GM21360 (cell line): ENCODE measurements at regions not wholly inside any gene's neighbourhood (a gene's known extent, or its start where the extent isn't known, plus 50 kb on each side); places are given as distances from the start of the nearest gene placed in this dataset.
"Not testable (repeated sequence)": the region's sequence is repeated elsewhere in the genome, so short reads cannot be mapped to it uniquely, and the experiment has no call there.

Experiments used
- ATAC-seq: cut with Tn5 transposase; IDR thresholded peaks from one replicate; pipeline ENCODE4 v1.9.1; 2021; ENCODE audit warnings: mild to moderate bottlenecking, moderate library complexity; ENCODE audit not compliant: unreplicated experiment

DNA sequence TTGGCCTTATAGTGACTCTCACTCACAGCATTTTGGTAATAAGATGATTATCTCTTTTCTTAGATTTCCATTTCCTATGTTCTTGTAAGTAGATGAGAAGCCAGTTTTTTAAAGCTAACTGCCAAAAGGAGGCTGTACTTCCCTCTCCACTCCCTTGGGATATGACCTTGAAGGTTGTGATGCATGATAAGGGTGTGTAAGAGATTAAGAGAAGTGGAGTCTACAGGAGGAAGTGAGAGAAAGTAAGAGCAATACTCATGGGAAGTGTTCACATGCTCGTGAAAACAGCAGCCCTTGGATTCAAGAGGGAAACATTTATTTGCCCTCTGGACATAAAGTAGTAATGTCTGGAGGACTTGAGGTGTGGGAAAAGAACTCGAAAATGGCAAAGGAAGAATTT lies 171.5 kb downstream of the EVA1A start:
- no peak for ATAC-seq

DNA sequence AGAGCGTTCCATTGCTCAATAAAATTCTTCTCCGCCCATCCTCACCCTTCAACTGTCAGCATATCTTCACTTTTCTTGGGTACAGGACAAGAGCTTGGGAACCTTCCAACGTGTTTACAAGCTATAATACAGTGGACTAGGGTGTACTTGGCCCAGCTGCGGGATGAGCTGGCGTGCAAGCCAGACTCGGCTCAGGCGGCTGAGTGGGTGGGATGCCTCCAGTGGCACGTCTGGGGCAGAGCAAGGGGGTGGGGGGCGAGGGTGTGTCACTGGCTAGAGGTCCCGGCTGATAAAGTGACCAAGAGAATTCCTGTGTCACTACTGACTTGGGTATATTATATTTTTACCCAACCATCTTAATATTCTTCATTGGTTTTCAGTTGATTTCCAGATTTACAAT lies 179.7 kb downstream of the EVA1A start:
- ATAC-seq = no peak

DNA sequence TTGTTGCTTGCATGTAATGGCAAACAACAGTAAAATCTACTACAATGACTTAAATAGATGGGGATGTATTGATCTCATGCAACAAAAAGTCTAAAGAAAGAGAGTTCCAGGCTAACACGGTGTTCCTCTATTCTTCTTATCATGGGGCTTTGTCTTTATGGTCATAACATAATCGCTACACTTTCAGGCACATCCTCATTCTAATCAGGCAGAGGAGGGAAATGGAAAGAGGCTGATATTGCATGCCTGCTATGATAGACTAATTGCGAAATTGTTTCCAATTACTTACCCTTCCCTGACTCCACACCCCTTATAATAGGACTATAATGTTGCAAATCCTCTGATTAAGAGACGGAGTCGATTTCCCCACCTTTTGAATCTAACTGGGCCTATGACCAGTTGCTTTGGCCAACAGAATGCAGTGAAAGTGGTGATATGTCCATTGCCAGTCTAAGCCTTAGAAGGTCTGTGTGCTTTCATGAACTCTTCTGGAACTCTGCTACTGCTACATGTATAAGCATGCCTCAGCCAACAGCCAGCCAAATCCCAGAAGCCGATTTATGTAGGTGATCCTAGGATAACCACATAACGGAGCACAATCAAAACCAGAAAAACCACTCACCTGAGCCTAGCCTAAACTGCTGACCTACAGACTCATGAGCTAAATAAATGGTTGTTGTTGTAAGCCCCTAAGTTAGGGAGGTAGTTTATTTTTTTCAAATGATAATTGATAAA lies 180.3 kb upstream of the TACR1 start:
- ATAC-seq = no peak

DNA sequence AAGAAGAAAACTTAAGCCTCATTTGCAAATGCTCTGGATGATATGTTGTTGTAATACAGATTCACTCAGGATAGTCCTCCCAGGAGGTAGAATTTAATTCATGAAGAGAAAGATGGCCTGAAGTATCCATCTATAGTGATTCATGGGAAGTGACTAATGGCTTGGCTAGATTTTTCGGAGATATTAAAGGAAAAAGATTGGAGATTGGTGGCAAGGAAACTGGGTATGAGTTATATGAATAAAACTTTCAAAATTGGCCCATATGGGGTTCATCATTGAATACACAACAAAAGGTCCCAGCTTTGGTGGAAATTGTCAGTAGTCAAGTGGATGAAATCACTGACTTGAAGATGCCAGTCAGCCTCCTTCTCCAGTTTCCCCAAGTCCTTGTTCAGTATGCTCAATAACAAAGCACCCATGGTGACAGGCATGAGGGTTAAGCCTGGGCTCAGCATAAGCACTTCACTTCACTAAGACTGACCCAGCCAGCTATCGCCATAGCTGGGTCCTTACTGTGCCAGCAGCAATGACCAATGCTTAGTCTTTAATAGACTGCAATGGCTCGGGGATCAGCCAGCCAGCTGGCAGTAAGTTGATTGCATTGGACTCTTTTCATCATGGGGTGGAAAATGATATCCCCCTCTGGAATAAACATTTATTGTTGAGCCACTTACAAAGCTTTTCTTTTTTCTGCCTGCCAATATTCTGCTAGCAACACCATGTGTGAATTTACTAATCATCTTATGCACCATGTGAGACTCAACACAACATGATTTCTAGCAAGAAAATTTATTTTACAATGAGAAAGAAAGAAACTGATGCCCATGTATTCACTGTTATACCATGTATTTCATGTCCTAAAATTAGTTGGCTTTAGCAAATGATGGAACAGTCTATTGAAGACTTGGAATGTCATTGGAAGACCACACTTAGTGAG lies 176.6 kb upstream of the TACR1 start:
- ATAC-seq = no peak

DNA sequence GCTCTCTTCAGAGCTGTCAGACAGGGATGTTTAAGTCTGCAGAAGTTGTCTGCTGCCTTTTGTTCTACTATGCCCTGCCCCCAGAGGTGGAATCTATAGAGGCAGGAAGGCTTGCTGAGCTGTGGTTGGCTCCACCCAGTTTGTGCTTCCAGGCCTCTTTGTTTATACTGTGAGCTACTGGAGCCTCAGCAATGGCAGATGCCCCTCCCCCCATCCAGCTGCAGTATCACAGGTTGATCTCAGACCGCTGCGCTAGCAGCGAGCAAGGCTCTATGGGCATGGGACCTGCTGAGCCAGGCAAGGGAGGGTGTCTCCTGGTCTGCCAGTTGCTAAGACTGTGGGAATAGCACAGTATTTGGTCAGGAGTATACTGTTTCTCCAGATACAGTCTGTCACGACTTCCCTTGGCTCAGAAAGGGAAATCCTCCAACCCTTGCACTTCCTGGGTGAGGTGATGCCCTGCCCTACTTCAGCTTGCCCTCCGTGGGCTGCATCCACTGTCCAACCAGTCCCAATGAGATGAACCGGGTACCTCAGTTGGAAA lies 175.2 kb upstream of the TACR1 start:
- ATAC-seq = not testable (repeated sequence)

DNA sequence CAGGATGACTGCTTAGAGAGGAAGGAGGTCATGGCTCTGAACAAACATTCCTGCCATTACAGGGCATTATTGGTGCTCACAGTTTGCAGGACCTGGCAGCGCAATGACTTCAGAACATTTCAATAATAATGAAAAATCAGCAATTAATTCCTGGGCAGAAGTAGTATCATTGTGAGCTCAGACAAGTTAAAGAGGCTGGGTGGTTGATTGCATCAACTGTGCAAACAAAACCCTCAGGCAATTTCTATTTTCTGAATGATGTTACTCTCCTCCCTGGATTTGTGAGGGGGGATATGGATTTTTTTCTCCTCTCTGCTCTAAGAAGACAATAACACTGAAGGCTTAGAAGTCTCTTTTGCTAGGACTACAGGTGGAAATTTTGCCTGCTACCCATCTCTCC lies 168.1 kb upstream of the TACR1 start:
- ATAC-seq = no peak

DNA sequence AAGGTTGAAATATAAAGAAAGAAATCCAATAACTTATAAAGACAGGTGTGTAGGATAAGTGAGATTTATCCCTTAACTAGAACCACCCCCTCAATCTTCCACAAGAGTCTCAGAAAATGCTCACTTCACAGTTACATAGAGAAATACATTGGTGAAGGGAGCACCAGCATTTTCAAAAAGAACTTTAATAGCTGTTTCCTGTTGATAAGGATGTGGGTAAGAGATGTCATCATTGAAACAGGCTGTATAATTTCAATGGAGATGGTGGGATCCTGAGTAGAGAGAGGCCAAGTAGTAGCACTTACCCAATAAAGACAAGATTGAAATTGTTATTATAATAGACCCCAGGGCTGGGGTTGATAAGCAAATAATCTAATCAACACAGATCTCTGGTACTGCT lies 162.2 kb upstream of the TACR1 start:
- no peak for ATAC-seq

DNA sequence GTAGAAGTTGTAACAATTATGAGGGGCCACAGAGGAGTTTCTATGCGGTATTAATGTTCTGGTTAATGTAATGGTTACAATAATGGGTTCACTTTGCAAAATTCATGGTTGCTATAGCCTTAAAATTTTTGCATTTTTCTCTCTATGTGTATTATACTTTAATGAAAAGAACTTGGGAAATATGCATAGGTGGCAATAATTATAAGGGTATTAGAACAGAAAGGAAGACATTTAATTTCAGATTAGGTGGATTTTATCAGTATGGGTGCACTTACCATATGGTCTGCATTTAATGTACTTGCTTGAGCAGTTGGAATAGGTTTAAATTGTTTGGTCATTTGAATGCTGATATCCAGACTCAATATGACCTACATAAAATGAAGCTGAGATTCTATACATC lies 161.6 kb upstream of the TACR1 start:
- no peak for ATAC-seq

DNA sequence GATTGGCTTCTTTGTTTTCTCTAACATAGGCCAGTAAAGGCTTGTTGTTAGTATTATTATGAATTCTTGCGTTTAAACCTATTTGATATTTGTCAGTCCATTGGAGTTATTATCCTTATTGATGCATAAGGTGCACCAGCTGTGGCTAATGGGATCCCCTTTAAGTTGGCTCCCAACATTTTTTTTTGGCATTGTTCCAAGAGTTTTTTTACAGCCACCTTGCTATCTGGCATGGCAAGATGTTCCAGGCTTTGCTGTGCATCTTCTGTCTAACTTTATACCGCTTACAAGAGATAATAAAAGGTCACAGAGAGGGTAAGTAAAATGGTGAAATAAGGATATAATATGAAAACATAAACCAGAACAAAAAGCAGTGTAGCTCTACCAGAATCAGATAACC lies 157.5 kb upstream of the TACR1 start:
- no peak for ATAC-seq

DNA sequence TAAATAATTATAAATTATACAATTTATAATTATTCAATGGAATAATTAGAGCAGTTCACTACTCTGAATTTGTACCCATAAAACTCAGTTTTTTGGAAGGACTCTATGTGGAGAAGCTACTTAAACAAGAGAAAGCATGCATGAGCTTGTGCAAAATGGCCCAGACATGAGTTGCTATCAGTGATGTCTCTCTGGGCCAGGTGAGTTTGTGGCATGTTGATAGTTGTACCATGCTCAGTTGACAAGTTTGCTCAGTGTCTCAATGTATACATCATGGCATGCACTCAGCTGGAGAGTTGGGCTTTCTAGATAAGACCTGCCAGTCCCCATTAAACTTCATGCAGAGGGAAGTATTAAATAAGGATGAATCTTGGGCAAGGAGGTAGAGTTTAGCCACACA lies 153.8 kb upstream of the TACR1 start:
- no peak for ATAC-seq

DNA sequence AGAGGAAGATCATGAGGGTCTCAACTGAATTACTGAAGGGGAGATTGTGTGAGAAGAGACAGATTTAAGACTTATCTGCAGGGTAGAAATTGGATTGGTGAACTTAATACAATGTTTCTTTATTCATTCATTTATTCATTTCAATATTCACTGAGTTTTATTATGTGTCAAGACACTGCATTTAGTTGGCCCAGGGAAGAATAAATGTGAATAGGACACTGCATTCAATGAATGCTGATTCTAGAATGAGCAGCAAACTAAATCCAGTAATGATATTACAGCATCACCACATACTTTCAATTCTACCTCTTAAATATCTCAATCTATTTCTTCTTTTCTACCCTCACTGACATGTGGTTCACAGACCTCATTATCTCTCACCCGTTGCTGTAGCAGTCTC lies 149.0 kb upstream of the TACR1 start:
- no peak for ATAC-seq

DNA sequence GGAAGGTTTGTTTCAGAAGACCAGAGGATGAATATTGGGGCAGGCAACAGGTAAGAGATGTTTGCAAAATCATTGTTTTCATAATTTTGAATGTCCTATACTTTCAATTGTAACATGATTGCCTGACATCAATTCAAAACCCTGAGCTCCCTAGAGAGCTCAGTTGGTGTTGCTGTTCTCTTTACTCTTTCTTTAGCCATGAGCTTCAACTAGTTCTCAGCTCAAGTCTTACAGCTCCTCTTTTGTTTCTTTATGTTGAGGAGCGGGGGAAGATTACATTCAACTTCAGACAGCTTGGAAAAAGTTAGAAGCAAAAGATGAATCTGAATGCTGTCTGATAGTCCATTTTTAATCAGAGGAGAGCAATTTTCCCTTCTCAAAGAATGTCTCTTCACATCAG lies 144.8 kb upstream of the TACR1 start:
- no peak for ATAC-seq

DNA sequence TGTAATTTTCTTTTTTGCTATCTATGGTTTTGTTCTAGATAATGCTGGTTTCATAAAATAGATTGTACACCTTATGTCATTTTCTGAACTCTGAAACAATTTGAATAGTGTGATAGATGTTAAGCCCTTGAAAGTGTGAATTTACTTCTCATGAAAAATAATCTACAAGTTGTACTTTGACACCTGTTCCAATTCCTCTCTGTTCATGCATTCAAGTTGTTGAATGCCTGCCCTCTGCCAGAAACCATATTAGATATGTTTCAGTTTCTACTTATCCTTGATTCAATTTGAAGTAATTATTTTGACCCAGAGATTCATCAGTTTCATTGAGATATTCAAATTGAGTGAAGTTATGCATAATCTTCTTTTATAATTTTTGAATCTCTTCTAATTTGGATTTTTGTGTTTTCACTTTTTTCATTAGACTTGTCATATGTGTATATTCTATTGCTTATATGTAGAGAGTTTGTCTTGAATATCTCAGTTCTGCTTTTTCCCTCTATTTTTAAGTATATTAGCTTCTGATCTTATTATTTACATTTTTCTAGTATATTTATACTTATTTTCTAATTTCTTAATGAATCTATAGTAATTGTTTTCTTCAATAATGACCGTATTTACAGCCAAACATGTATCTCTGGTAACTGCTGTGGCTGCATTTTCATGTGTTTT lies 143.3 kb upstream of the TACR1 start:
- ATAC-seq = peak; percentile 56

DNA sequence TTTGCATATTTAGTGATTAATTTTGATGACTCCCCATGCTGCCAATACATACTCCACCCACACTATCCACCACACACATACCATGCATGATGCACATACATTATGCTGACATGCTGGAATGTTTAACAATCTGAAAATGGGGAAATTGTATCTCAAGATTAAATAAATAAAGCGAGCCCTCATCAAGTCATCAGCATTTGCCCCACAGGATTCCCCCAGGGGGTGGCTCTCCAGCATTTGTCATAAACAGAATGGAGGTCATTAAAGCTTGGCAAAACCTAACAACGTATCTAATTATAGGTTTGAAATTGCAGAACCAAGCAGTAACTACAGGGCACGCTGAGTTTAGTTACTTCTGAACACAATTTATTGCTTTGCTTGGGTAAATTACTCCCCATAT lies 141.2 kb upstream of the TACR1 start:
- no peak for ATAC-seq

DNA sequence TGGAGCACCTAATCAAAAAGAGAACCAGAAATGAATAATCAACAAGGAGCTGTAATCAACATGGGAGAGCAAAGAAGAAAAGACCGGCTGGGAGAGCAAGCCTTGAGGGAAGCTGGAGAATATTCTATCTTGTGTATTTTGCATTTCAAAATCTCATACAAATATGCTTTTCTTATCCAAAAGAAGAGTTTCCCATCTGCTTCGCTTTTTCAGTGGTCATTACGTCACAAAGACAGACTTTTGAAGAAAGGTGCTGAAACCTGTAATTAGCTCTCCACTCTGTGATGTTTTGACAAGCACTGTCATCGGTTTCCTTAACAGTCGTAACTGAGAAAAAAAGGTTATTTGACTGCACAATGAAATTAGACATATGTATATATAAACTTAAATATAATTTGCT lies 139.1 kb upstream of the TACR1 start:
- no peak for ATAC-seq

DNA sequence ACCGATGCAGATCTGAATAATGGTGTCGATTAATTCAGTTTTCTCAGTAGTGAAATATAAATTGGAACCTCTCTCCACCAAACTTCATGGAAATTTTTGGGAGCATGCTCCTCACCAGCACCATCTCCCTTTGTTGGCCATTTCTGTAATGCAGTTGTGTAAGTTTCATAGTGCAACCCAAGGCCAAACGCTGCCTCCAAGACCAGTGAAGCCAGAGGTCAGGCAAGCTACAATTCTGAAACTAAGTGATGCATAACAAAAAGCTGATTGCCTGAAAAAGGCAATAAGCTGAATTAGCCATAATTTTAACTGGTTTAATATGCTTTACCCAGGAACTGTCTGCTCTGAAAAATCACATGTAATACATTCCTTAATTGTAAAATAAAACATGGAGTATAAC lies 138.3 kb upstream of the TACR1 start:
- ATAC-seq = no peak

DNA sequence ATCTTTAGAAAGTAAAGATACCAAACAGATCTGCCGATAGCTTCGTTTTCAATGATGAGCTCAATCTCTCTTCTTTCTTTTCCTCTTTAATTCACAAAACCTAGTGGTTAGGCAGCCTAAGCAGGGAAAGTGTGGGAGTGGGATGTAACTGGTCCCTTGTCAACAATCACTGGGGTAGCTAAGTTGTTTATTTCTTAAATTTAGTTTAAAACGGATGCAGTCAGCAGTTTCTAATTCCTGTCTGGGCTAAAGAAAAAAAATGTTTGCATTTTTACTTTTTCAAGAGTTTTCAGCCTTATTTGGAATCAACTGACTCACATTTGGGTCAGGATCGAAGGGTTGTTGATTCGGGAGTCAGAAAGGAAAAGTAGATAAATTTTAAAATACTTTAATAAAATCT lies 137.7 kb upstream of the TACR1 start:
- ATAC-seq = no peak

DNA sequence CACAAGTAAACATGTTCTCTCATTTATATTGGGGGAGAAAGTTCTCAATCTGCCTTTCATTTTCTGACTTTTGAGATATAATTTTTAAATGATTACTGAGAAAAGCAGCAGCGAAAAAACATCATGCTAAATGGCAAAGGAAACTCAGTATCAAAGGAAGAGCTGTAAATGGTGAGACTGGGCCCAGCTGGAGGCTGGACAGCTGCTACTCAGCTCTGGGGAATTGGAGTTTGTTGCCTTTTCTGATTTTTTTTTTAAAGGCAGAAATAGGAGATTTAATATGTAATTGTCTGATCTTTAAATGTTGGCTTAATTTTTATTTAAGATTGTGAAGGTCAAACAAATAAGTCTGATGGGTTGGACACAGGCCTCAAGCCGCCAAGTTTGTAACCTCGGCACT lies 137.1 kb upstream of the TACR1 start:
- no peak for ATAC-seq

DNA sequence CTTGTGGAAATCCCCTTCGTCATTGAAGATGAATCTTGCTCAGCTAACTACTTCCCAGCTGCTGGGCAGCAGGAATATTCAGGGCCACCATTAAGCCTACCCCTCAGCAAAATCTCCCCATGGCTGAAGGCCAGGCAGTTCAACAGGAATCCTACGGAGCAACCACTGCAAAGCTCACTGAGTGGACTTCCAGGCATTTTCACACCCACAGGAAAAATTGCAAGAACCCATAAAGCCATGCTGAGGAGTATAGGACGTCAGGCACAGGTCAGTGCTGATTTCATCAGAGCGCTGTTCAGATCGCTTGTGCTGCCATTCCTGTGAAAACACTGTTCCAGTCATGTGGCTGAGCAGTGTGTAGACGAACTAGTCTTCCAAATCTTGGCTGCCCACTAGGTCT lies 134.8 kb upstream of the TACR1 start:
- no peak for ATAC-seq

DNA sequence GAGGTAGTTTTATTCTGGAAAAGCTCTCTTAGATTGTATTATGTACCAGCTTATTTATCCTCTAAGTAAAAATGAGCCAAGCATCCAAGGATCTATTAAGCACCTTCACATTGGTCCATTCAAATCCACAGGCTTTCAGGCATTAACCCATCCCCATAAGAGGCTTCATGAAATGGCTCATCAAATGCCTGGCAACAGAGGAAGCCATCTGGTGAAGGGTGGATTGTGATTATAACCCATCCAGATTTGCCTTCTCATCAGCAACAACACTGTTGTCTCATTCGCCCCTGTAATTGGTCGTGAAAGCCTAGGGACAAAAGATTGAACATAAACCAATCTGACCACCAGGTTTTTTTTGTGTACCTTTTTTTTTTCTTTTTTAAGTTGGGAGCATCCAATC lies 134.3 kb upstream of the TACR1 start:
- no peak for ATAC-seq

DNA sequence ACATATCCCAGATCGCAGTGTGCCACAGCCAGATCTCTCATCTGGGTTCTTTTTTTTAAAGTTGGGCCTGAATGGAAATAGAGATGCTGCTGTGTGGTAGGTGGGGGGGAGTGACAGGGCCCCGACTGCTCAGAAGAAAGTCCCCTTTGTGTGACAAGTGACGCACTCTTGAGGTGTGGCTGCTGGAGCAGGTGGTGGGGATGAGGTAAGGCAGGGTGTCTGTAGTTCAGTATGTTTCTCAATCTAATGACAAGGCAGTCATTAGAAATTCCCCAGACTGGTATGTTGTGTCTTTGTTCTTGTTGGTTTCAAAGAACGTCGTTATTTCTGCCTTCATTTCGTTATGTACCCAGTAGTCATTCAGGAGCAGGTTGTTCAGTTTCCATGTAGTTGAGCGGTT lies 128.8 kb upstream of the TACR1 start:
- no peak for ATAC-seq

DNA sequence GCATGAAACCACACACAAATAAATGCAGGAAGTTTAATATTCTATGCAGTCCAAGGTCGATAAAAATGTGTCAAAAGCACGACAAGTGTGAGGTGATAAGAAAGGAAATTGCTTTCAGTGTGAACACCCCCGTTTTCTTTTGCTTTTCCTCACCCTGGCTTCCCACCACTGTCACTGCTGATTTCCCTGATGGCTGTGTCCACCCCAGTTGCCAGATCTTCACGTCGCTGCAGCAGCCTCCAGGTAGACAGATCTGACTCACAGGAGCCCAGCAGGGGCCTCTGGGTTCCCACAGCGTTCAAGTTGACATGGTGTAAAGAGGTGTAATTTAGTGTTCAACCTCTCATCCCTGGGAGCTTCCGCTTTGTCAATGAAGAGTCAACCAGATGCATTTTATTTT lies 128.0 kb upstream of the TACR1 start:
- ATAC-seq = no peak
